Fibroblast of the aortic adventitia (primary cell): ENCODE measurements at regions not wholly inside any gene's neighbourhood (a gene's known extent, or its start where the extent isn't known, plus 50 kb on each side); places are given as distances from the start of the nearest gene placed in this dataset.
"Not testable (repeated sequence)": the region's sequence is repeated elsewhere in the genome, so short reads cannot be mapped to it uniquely, and the experiment has no call there.

Experiments used
- DNase-seq: peaks from one replicate; pipeline ENCODE4 v3.0.0-alpha.2; 2010; ENCODE audit warnings: low read depth
- H3K4me3 ChIP-seq: 2 replicates; pipeline ENCODE4 v1.5.1; 2011; ENCODE audit warnings: low read depth, mild to moderate bottlenecking, control low read depth, low read length, moderate library complexity
- TF ChIP-seq, protein P1 (sequence below): IDR thresholded peaks from 2 replicates; pipeline ENCODE4 v1.5.1; 2011; ENCODE audit warnings: mild to moderate bottlenecking, low read length, control low read depth, inconsistent platforms; ENCODE audit not compliant: insufficient read depth

DNA sequence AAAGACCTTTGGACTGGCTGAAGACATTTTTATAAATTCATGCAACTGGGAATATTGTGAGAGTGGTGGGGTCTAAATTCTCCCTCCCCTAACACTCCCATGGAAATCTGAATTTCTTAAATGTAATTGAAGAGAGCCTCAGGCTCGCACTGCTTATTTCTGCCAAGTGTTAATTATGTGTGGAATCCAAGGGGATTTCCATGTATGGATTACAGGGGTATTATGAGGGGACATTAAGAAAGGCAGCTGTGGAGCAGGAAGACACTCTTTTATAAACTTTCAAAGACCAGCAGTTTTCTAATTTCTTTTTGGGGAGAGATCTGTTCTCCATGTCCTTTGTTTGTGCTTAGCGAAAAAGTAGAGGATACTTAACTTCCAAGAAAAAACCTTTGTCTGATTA is 152.1 kb upstream of the TBL1XR1 start:
- no peak overlapping the region for H3K4me3 ChIP-seq
- no peak for DNase-seq
- TF ChIP-seq, protein P1, sequence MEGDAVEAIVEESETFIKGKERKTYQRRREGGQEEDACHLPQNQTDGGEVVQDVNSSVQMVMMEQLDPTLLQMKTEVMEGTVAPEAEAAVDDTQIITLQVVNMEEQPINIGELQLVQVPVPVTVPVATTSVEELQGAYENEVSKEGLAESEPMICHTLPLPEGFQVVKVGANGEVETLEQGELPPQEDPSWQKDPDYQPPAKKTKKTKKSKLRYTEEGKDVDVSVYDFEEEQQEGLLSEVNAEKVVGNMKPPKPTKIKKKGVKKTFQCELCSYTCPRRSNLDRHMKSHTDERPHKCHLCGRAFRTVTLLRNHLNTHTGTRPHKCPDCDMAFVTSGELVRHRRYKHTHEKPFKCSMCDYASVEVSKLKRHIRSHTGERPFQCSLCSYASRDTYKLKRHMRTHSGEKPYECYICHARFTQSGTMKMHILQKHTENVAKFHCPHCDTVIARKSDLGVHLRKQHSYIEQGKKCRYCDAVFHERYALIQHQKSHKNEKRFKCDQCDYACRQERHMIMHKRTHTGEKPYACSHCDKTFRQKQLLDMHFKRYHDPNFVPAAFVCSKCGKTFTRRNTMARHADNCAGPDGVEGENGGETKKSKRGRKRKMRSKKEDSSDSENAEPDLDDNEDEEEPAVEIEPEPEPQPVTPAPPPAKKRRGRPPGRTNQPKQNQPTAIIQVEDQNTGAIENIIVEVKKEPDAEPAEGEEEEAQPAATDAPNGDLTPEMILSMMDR = no peak

DNA sequence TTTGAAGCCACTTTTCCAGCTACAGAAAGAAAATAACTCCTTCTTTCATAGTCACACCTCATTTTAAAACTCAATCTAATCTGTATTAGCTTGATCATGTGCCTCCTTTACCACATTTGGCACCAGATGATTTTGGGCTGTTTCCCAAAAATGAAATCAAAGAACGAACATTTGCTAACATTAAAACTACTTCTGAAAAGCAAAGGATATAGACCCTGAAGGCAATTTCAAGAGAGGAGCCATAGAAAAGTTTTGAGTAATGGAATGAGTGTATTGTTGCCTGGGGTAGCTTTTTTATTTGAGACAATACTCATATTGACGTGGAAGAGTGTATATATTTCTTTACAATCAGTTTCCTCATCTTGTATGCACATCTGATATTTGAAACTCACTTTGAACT is 152.8 kb upstream of the TBL1XR1 start:
- H3K4me3 ChIP-seq = no peak overlapping the region
- TF ChIP-seq, protein P1 = no peak
- DNase-seq = peak; percentile 40

DNA sequence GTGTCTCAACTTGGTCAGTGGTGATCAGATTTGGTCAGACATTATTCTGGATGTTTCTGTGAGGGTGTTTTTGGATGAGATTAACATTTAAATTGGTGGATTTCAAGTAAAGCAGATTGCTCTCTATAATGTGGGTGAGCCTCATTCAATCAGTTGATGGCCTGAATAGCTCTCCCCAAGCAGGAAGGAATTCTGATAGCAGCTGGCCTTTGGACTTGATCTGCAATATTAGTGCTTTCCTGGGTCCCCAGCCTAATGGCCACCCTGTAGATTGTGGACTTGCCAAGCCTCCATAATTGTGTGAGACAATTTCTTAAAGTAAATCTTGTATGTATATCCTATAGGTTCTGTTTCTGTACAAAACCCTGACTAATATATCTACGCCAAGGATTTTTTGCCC is 153.9 kb upstream of the TBL1XR1 start:
- no peak for DNase-seq
- TF ChIP-seq, protein P1 = no peak

DNA sequence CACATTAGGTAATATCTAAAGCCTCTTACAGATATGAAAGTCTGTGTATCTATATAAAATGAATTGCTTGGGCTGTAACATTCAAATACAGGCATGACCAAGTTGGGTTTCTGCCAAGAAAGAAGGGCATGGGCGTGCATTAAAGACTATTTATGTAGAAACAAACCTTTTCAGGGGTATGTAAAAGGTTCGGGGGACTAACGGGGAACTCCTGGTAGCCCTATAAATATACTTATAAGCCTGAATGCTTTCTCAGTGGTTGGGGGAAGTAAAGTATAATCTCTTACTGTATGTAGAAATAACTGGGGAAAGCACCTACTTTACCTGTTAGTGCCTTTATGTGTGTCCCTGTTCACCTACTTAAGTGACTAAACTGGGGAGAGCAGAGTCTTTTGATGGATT is 154.5 kb upstream of the TBL1XR1 start:
- no peak overlapping the region for H3K4me3 ChIP-seq
- no peak for DNase-seq
- TF ChIP-seq, protein P1 = no peak

More for the DNA sequence above, 153.9 kb upstream of the TBL1XR1 start:
- no peak overlapping the region for H3K4me3 ChIP-seq

DNA sequence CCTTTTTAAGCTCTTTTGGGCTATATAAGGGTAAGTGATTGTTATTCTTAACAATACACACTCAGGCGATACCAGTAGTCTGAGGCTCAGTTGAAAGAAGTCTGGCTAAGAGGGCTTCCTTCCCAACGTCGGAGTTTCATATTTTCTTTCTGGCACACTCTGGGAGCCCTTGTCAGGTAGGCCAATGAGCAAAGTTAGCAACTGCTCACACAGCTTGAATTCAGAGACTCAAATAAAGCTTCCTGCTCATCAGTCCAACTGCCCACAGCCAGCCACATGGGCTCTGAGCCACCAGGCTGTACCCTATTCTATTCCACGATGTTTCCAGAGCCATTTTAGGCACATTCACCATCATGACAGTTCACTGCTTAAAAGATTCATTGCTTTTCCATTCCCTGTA is 155.1 kb upstream of the TBL1XR1 start:
- TF ChIP-seq, protein P1 = no peak
- H3K4me3 ChIP-seq = no peak overlapping the region
- DNase-seq = no peak

DNA sequence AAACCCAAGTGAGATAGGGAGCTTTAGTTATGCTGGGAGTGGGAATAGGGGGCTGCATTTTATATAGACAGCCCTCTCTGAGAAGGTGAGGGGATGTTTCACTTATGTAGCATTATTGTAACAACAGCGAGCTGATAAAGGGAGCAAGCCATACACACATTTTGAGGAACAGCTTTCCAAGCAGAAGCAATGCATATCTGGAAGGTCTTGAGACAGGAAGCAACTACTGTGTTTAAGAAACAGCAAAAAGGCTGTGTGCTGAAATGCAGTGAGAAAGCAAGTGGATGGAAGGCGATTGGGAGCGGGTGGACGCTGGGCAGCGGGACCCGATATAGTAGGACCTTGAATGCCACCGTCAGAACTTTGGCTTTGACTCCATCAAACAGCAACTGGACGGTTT is 155.9 kb upstream of the TBL1XR1 start:
- H3K4me3 ChIP-seq = no peak overlapping the region
- DNase-seq = no peak
- TF ChIP-seq, protein P1 = no peak

DNA sequence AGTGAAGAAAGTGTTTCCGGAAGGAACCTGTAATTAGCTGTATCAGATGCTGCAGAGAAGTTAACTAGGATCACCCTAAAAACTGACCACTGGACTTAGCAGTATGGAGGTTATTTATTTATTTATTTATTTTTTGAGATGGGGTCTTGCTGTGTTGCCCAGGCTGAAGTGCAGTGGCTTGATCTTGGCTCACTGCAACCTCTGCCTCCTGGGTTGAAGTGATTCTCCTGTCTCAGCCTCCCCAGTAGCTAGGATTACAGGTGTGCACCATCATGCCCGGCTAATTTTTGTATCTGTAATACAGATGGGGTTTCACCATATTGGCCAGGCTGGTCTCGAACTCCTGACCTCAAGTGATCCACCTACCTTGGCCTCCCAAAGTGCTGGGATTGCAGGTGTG is 156.6 kb upstream of the TBL1XR1 start:
- not testable (repeated sequence) for H3K4me3 ChIP-seq, DNase-seq
